ENCODE measurements at regions not wholly inside any gene's neighbourhood (a gene's known extent, or its start where the extent isn't known, plus 50 kb on each side); places are given as distances from the start of the nearest gene placed in this dataset.

- TF ChIP-seq CTCF (IDR thresholded peaks at IDR 0.05; ENCODE audit: insufficient read depth, low read depth, low read length): no peak
- H3K4me3 ChIP-seq (ENCODE audit: low read depth, low read length): no peak overlapping the region
- no peaks in the 10 kb centered on the region for H3K36me3 ChIP-seq (ENCODE audit: control insufficient read depth, insufficient read depth, low read length)
- ChIA-PET POLR2A (no interaction called here), CTCF (no interaction called here)
- H3K27me3 ChIP-seq (ENCODE audit: control insufficient read depth, insufficient read depth, low read length): peaks cover 1% of the 10 kb centered on the region
- no peak for DNase-seq (ENCODE audit: low read depth)
Observed at GRCh38 chr16:54467398-54467797, 180.8 kb upstream of the IRX3 start.

- ChIA-PET POLR2A (no interaction called here), CTCF (no interaction called here)
- Histone ChIP-seq H3K27me3 (ENCODE audit: control insufficient read depth, insufficient read depth, low read length) (no peaks in the 10 kb centered on the region; the same call in none of the 2 replicates), H3K36me3 (ENCODE audit: control insufficient read depth, insufficient read depth, low read length) (no peaks in the 10 kb centered on the region), H3K4me3 (ENCODE audit: low read depth, low read length) (no peak overlapping the region)
- no peak for TF ChIP-seq CTCF (IDR thresholded peaks at IDR 0.05; ENCODE audit: insufficient read depth, low read depth, low read length)
- no peak for DNase-seq (ENCODE audit: low read depth)
Observed at GRCh38 chr16:54466233-54466632, 179.6 kb upstream of the IRX3 start.

GRCh38 chr16:54465063-54465462, 178.5 kb upstream of the IRX3 start:
- H3K36me3 ChIP-seq (ENCODE audit: control insufficient read depth, insufficient read depth, low read length): no peaks in the 10 kb centered on the region
- H3K27me3 ChIP-seq (ENCODE audit: control insufficient read depth, insufficient read depth, low read length): no peaks in the 10 kb centered on the region; the same call in 1 of the 2 replicates
- no peak for DNase-seq (ENCODE audit: low read depth)
- no peak for TF ChIP-seq CTCF (IDR thresholded peaks at IDR 0.05; ENCODE audit: insufficient read depth, low read depth, low read length)
- ChIA-PET POLR2A (no interaction called here), CTCF (no interaction called here)
- no peak overlapping the region for H3K4me3 ChIP-seq (ENCODE audit: low read depth, low read length)

- ChIA-PET CTCF (interaction anchor here (0.9 to 1.1 kb wide), 2 partner anchors 16 to 23 kb away, joined by 3 read pairs; no protein-coding TSS in a partner anchor), POLR2A (no interaction called here)
- TF ChIP-seq CTCF (IDR thresholded peaks at IDR 0.05; ENCODE audit: insufficient read depth, low read depth, low read length): no peak
- DNase-seq (ENCODE audit: low read depth): no peak
- no peak overlapping the region for H3K4me3 ChIP-seq (ENCODE audit: low read depth, low read length)
- no peaks in the 10 kb centered on the region; the same call in 1 of the 2 replicates for H3K27me3 ChIP-seq (ENCODE audit: control insufficient read depth, insufficient read depth, low read length)
- H3K36me3 ChIP-seq (ENCODE audit: control insufficient read depth, insufficient read depth, low read length): no peaks in the 10 kb centered on the region
Observed at GRCh38 chr16:54462771-54463170, 176.2 kb upstream of the IRX3 start.

- Histone ChIP-seq H3K27me3 (ENCODE audit: control insufficient read depth, insufficient read depth, low read length) (no peaks in the 10 kb centered on the region; the same call in 1 of the 2 replicates), H3K4me3 (ENCODE audit: low read depth, low read length) (no peak overlapping the region), H3K36me3 (ENCODE audit: control insufficient read depth, insufficient read depth, low read length) (no peaks in the 10 kb centered on the region)
- POLR2A ChIA-PET: no interaction called here
- peak; percentile 56 for DNase-seq (ENCODE audit: low read depth)
- CTCF ChIA-PET: interaction anchor here (0.7 to 1.1 kb wide), 3 partner anchors 18 to 23 kb away, joined by 3 read pairs; no protein-coding TSS in a partner anchor
- TF ChIP-seq CTCF (IDR thresholded peaks at IDR 0.05; ENCODE audit: insufficient read depth, low read depth, low read length): no peak
Observed at GRCh38 chr16:54462151-54462651, 175.6 kb upstream of the IRX3 start.

Data from BJ (cell line).